ENCODE measurements at regions not wholly inside any gene's neighbourhood (a gene's known extent, or its start where the extent isn't known, plus 50 kb on each side); places are given as distances from the start of the nearest gene placed in this dataset.

DNA sequence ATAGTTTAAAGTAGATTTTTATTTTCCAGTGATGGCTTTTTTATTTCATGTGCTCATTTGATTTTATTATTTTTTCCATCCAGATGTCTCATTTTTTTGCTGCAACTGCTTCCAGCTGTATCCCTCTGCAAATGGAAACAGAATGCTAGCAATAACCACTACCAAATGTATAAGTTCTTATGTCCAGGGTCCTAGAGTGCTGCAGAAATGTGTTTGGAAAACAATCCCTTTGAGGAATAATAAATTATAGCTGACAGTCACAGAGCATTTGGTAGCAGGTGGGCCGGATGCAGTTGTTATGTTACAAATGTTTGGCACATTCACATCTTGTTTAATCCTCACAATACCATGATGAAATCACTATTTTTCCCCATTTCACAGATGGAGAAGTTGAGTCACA, 300.7 kb upstream of the PDGFD start:
- no peak for DNase-seq (ENCODE audit: low read depth in 4 of 4, low spot score in 2 of 4)

DNA sequence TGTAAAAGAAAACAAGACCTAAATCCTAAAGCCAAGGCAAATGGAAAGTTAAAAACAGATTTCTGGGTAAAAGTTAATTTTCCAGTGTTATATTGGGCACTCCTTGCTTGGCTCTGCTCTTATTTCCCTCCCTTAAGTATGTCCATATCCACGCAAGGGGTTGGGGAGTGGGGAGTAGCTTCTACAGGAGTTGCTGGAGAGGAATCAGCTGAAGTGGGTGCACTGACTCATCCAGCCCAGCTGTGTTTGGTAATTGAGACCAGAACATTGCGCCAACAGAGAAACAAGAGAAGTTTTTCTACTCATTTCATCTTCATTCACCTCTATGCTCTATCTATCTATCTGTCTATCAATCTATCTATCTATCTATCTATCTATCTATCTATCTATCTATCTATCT, 298.4 kb upstream of the PDGFD start:
- no peak for DNase-seq (ENCODE audit: low read depth in 4 of 4, low spot score in 2 of 4)

DNA sequence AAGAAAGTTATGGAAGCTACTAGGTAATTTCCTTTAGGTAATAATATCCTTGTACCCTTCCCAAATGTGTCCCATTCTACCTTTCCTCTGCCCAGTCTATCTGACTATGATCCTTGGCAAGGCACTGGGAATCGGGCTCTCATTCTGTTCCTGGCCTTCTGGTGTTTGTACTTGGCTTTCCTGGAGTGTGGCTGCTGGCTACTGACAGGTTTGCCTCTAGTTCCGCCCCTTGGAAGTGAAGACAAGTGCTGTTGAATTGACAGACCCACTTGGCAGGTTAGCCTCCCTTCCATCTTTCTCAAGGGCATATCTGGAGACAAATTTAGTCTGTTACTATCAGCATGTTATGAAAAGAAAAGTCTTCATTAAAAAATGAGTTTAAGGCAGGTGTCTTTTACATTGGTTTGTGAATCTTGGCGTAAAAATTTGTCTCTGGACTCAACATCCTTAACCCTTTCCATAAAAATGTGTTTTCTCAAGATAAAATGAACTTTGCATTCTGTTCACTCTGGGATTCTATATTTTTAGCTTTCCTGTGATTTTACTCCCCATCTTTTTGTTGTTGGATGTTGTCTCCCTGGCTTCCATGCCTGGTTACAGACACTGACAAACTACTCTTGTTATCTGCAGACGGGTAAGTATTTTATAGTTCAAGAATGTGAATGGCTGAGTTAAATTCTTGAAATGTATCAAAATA, 287.4 kb upstream of the PDGFD start:
- no peak for DNase-seq (ENCODE audit: low read depth in 4 of 4, low spot score in 2 of 4)

DNA sequence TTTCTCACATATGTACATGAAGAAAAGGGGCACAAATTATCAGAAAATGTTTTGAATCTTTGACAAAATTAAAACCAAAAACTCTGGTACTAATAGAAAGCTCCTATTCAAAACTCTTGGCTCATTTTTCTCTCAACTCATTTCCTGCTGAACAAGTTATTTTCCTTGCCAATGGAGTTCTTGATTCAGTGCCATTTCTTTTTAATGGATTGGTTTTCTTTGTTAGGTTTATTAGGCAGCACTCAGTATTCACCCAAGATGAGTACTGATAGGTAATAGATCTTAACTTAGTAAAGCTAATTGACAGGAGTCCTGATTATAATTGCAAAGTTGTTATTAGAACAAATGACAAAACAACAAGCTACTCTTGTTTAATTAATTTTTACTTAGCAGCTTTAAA, 279.4 kb upstream of the PDGFD start:
- no peak for DNase-seq (ENCODE audit: low read depth in 4 of 4, low spot score in 2 of 4)

DNA sequence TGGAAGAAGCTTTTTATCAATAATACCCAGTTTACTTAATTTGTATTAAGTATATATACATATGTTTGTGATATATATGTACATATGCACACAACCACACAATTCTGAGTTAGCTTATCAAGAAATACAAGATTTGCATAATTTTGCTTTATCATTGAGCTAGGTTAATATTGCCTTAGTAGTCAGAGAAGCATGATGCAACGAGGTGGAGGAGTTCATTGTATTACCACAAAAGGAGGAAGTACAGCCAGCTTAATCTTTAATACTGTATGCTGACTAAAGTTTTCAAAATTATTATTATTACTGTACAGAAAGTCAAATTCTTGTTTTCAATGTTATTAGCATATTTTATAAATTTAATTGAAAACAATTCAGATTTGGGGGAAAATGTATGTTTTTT, 278.4 kb upstream of the PDGFD start:
- no peak for DNase-seq (ENCODE audit: low read depth in 4 of 4, low spot score in 2 of 4)

DNA sequence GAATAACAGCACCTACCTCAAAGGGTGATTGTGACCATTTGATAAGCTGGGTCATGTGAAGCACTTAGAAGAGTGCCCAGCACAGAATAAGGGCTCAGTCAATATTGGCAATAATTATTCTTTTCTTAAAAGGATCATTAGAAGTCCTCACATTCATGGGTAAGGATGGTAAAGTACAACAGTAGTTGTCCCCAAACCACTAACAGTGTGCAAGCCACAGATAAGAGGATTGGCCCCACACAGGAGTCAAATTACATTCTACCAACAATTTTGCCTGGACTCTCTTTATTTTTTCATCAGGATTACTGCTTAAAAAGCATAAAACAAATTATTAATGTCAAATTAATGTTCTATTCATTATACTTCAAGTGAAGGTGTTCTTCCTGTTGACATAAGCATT, 271.5 kb upstream of the PDGFD start:
- DNase-seq (ENCODE audit: low read depth in 4 of 4, low spot score in 2 of 4) = no peak

DNA sequence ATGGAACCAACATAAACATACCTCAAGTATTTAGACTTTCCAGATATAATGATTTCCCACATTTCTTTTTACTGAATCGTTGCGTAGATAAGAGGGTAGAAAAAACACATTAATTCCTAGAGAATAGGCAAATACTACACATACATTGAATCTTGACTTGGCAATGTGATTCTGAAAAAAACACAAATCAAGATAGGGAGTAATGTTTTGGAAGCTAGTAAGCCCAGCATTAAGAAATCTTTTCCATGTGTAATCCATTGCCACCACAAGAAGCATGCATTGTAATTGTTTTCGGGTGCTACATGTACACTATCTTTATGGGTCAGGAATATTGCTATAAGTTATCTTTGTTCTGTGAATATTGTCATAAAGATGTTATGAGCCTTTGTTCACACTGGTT, 269.8 kb upstream of the PDGFD start:
- DNase-seq (ENCODE audit: low read depth in 4 of 4, low spot score in 2 of 4) = no peak

DNA sequence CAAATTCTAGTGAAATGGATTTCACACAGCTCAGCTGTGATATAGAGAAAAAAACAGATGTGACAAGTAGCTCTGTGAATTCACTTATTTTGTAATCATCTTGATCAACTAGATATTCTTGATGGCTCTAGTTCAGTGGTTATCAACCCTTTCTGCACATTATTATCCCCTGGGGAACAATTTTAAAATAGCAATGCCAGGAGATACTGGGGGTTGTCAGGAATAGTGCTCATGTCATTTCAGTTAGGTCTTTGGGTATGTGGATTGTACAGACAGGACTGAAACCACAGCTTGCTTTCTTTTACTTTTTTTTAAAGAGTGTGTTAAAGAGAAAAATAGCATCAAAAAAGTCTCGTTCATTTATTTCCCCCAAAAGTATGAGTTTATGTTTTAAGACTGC, 269.0 kb upstream of the PDGFD start:
- DNase-seq (ENCODE audit: low read depth in 4 of 4, low spot score in 2 of 4) = no peak

DNA sequence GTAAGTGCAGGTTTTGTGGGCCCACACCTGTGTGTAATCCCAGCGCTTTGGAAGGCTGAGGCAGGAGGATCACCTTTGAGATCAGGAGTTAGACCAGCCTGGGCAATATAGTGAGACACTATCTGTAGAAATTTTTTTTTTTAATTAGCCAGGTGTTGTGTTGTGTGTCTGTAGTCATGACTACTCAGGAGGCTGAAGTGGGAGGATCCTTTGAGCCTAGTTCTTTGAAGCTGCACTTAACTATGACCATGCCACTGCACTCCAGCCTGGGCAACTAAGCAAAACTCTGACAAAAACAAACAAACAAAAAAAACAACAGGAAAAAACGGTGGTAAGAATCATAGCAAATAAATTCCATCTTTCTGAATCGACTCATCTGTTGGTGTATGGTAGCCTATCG, 268.6 kb upstream of the PDGFD start:
- no peak for DNase-seq (ENCODE audit: low read depth in 4 of 4, low spot score in 2 of 4)

DNA sequence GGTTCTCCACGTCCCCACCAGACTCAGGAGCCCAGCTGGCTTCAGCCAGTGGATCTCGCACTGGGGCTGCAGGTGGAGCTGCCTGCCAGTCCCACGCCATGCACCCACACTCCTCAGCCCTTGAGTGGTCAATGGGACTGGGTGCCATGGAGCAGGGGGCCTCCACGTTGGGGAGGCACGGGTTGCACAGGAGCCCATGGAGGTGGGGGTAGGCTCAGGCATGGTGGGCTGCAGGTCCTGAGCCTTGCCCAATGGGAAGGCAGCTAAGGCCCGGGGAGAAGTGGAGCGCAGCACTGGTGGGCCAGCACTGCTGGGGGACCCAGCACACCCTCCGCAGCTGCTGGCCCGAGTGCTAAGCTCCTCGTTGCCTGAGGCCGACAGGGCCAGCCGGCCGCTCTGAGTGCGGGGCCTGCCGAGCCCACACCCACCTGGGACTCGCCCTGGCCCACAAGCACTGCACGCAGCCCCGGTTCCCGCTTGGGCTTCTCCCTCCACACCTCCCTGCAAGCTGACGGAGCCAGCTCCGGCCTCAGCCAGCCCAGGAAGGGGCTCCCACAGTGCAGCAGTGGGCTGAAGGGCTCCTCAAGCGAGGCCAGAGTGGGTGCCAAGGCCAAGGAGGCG, 258.5 kb upstream of the PDGFD start:
- no peak for DNase-seq (ENCODE audit: low read depth in 4 of 4, low spot score in 2 of 4)

DNA sequence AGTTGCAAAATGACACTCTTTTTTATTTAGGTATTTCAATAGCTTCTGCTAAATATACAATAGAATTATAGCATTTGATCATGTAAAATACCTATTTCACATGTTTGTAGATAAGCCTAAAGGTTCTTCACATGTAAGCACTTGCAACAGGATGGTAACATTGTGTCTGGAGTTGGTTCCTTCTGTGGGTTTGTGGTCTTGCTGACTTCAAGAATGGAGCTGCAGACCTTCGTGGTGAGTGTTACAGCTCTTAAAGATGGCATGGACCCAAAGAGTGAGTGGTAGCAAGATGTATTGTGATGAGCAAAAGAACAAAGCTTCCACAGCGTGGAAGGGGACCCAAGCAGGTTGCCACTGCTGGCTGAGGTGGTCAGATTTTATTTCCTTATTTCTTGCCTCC, 246.4 kb upstream of the PDGFD start:
- no peak for DNase-seq (ENCODE audit: low read depth in 4 of 4, low spot score in 2 of 4)

DNA sequence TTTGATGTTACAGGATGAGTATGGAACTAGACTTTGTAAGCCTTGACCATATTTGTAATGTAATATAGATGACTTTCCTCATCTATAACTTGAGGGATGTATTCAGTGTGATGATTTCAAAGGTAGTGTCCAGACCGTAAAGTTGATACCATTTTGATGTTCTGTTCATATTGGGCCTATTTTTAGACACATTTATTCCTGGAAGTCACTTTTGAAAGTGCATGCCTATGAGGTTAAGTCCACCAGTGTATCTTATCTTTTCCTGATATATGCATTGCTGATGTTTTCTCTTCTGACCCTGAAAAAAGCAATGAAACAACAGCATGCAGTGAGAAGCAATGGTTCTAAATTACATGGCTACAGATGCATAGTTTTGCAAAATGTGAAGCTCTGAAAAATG, 244.7 kb upstream of the PDGFD start:
- no peak for DNase-seq (ENCODE audit: low read depth in 4 of 4, low spot score in 2 of 4)

DNA sequence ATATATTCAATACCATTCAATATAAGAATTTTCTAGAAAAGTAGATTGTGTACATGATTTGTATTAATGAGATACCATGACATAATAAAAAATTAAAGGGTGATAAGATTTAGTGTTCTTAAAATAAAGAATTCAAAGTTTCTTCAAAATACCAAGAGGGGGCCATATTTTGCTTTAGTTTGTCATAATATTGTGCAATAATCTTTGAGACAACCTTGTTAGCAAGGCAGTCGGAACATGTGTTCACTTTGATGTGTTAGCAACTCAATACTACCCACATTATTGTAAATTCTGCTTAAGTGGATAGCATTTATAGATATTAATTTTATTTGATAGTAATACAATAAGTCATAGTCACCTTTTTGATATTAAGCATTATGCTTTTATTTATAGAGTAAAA, 241.3 kb upstream of the PDGFD start:
- no peak for DNase-seq (ENCODE audit: low read depth in 4 of 4, low spot score in 2 of 4)

DNA sequence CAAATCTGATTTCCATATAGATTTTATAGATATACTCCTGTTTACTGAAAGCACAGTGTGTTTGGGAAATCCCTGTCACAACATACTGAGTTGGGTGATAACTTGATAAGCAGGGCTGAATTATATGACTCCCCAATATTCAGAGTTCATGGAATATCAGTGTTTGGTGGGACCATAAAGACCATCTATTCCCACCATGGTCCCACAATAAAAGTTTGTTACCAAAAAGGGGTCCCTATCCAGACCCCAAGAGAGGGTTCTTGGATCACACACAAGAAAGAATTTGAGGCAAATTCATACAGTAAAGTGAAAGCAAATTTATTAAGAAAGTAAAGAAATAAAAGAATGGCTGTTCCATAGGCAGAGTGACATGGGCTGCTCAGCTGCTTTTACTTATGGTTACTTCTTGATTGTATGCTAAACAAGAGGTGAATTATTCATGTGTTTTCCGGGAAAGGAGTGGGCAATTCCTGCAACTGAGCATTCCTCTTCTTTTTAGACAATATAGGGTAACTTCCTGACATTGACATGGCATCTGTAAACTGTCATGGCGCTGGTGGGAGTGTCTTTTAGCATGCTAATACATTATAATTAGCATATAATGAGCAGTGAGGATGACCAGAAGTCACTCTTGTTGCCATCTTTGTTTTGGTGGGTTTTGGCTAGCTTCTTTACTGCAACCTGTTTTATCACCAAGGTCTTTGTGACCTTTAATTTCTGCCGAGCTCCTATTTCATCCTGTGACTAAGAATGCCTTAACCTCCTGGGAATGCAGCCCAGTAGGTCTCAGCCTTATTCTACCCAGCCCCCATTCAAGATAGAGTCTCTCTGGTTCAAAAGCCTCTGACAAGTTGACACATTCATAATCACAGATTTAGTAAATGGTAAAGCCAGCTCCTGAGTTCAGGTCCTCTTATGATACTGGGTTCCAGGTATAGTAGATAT, 240.6 kb upstream of the PDGFD start:
- no peak for DNase-seq (ENCODE audit: low read depth in 4 of 4, low spot score in 2 of 4)

DNA sequence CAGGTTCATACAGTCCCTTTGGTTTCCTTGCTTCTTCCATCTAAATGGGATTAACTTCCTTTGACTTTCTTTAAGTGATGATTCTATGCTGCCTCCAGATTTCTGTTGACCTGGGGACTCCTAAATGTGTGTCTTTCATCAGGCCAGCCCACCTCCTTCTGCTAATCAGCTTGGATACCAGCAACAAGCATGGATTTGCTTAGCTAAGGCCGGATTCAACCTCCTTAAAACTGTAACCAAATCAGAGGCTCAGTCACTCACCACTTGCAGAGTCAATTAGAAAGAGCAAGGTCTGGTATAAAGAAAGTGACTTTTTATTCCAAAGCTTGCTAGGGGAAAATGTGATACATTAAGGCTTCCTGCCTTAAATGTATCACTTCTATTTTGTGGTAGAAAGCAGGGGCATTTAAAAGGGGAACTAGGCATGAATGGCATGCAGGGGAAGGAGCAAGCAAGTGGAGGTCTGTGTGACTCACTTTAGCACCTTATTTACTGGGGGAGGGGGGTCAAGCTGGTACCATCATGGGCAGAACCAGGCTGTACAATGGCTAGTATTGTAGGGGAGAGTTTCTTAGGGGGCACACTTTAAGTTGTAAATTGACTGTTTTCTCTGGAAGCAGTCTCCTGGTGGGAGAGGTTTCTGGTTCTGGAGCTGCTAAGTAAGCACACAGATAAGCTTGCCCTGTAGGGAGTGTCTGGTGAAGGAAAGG, 239.0 kb upstream of the PDGFD start:
- DNase-seq (ENCODE audit: low read depth in 4 of 4, low spot score in 2 of 4) = no peak

DNA sequence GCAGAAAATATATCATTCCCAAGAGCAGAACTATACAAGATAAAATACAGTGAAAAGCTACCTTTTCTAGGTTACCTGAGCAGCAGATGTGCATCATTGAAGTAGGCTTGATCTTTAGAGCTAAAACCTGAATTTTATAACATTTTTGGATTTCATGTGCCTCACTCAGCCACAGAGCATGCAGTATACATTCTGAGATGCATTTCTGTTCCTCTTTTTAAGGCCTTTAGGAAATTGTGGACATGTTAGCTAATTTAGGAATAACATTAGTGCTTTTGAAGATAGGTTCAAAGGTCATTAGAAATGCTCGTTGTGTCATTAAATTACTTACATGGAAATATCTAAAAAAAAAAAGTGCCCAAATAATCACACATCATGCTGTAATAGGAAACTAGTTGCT, 230.6 kb upstream of the PDGFD start:
- no peak for DNase-seq (ENCODE audit: low read depth in 4 of 4, low spot score in 2 of 4)

DNA sequence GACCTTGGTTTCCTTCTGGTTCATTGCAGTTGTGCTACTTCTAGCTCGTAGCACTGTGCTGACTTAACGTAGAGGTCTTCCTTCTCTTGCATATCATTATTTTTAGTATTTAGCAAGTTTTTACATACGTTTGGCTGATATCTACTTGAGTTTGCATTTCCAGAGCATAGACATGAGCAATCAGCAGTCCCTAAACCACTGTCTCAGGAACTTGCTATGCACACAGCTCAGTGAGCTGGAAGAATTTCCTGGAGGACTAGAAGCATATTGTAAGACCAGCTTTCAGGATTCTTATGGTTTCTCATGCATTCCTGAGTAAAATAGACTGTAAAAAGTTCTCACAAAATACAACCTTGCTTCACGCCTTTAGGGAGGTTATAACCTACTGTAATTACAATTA, 226.7 kb upstream of the PDGFD start:
- DNase-seq (ENCODE audit: low read depth in 4 of 4, low spot score in 2 of 4) = peak in 2 of 4 donors; percentile 11 to 12

DNA sequence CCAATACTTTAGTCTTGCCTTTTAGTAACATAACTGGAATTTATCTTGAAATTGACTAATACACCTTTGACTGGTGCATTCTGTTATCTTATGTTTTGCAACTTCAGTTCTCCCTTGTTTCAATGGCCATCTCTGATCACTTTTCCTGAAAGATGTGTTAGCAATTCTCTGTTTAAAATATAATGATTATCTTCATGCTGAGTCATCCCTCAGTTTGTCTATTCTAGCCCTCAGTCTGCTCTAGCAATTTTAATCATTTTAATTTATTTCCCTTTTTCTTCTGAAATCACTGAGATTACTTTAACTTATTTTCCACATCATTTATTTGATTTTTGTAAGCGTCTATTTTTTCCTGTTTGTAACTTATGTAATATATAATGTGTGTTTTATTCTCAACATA, 221.9 kb upstream of the PDGFD start:
- no peak for DNase-seq (ENCODE audit: low read depth in 4 of 4, low spot score in 2 of 4)

DNA sequence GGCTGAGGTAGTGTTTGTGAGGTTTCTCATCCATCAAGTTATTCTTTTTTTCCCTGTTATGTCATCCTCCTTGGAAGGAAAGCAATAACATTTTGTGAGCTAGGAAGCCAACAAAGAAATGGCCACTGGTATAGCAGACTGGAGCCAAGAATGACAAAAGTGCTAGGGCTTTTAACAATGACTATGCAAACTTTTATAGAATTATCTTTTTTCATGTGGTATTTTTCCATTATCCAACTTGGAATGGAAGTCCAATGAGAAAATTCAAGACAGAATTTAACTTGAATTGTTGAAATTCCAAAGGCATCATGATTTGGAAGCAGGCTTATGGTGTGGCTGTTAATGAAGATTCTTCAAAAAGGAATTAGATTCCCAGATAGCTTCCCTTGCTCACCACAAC, 216.4 kb upstream of the PDGFD start:
- no peak for DNase-seq (ENCODE audit: low read depth in 4 of 4, low spot score in 2 of 4)

DNA sequence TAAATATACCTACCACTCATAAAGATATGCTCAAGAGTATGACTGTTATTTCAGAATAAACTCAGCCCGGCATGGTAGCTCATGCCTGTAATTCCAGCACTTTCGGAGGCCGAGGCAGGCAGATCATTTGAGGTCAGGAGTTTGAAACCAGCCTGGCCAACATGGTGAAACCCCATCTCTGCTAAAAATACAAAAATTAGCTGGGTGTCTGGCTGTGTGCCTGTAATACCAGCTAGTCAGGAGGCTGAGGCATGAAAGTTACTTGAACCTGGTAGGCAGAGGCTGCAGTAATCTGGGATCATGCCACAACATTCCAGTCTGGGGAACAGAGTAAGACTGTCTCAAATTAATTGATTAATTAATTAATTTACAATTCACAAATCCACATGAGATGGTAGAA, 208.2 kb upstream of the PDGFD start:
- DNase-seq (ENCODE audit: low read depth in 4 of 4, low spot score in 2 of 4) = no peak

DNA sequence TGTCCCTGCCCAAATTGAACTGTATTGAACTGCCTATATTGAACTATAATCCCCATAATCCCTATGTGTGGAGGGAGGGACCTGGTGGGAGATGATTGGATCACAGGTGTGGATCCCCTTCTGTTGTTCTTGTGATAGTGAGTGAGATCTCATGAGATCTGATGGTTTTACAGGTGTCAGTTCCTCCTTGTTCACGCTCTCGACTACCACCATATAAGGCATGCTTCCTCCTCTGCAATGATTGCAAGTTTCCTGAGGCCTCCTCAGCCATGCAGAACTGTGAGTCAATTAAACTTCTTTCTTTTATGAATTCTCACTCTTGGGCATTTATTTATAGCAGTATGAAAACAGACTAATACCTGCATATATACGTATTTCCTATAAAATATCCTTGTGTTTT, 206.5 kb upstream of the PDGFD start:
- DNase-seq (ENCODE audit: low read depth in 4 of 4, low spot score in 2 of 4) = no peak

Data from left renal cortex interstitium (tissue), 4 donors.